ENCODE measurements at regions not wholly inside any gene's neighbourhood (a gene's known extent, or its start where the extent isn't known, plus 50 kb on each side); places are given as distances from the start of the nearest gene placed in this dataset.

DNA sequence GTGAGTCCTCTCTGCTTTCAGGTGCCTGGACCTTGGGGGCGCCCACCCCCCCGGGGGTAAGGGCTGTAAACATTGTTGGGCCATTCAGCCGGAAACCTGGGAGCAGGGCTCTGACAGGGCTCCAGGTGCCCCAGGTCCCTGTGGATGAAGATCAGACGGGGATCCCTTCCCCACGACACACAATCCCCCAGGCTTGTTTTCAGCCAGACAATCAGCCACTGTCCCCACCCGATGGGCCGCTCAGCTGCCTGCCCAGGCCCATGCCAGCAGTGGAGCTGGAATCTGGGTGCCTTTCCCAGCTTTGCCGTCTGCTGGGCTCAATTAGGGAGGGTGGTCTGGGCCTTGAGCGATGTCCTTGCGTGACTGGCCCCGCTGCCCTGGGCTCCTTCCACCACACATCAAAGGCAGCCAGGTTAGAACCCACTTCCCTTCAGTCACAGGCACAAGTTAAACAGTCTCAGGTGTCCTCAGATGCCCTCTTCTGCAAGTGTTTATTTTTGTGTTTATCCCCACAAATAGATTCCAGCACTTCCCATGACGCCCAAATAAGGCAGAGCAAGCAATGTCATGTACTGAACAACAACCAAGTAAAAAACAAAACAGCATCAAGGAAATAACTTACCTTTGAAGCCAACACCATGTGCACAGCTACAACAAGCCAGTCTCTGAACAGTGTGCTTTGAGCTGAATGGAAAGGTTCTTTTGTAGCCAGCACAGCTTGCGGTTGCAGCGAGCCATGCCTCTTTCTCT is 77.0 kb upstream of the ALDH1A3 start:
- no peak for ATAC-seq (ENCODE audit: low read depth)
- Histone ChIP-seq H3K27me3 (replicated peaks in 1 of 4; ENCODE audit: control extremely low read depth in 1 of 4, control insufficient read depth in 3 of 4, insufficient read depth in 4 of 4, low read length in 3 of 4) (no peaks in the 10 kb centered on the region), H3K79me2 (ENCODE audit: control insufficient read depth, insufficient read depth, low read length) (no peaks in the 10 kb centered on the region), H4K20me1 (ENCODE audit: control insufficient read depth, insufficient read depth, low read length, poor library complexity, severe bottlenecking) (no peaks in the 10 kb centered on the region), H3K9me3 (ENCODE audit: control extremely low read depth in 1 of 3, control insufficient read depth in 2 of 3, insufficient read depth in 1 of 3, low read length in 2 of 3) (peaks cover 0 to 16% (median 2%) of the 10 kb centered on the region in 3 donors), H3K27ac (ENCODE audit: low read length in 2 of 2) (no peak overlapping the region), H3K4me3 (ENCODE audit: control extremely low read depth in 1 of 5, extremely low read depth in 1 of 5, insufficient read depth in 1 of 5, low read depth in 2 of 5, low read length in 4 of 5) (no peak overlapping the region), H3K4me2 (replicated peaks; ENCODE audit: low read depth, low read length, poor library complexity, severe bottlenecking) (no peak overlapping the region), H2AFZ (ENCODE audit: insufficient read depth, low read depth, low read length, poor library complexity, severe bottlenecking) (no peak overlapping the region), H3K9ac (ENCODE audit: low read length) (no peak overlapping the region), H3K4me1 (ENCODE audit: control insufficient read depth in 2 of 2, insufficient read depth in 2 of 2, low read length in 2 of 2) (no peaks in the 10 kb centered on the region), H3K36me3 (replicated peaks in 1 of 2; ENCODE audit: control extremely low read depth in 1 of 2, control insufficient read depth in 1 of 2, extremely low read depth in 1 of 2, insufficient read depth in 2 of 2, low read length in 1 of 2) (no peaks in the 10 kb centered on the region)
- Mint-ChIP-seq H3K4me3 (no peak overlapping the region), H3K27ac (no peak overlapping the region), H3K4me1 (no peaks in the 10 kb centered on the region), H3K9me3 (ENCODE audit: insufficient read depth) (peaks cover 3% of the 10 kb centered on the region), H3K27me3 (peaks cover 2% of the 10 kb centered on the region)
- TF ChIP-seq, protein P1, sequence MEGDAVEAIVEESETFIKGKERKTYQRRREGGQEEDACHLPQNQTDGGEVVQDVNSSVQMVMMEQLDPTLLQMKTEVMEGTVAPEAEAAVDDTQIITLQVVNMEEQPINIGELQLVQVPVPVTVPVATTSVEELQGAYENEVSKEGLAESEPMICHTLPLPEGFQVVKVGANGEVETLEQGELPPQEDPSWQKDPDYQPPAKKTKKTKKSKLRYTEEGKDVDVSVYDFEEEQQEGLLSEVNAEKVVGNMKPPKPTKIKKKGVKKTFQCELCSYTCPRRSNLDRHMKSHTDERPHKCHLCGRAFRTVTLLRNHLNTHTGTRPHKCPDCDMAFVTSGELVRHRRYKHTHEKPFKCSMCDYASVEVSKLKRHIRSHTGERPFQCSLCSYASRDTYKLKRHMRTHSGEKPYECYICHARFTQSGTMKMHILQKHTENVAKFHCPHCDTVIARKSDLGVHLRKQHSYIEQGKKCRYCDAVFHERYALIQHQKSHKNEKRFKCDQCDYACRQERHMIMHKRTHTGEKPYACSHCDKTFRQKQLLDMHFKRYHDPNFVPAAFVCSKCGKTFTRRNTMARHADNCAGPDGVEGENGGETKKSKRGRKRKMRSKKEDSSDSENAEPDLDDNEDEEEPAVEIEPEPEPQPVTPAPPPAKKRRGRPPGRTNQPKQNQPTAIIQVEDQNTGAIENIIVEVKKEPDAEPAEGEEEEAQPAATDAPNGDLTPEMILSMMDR (IDR thresholded peaks at IDR 0.05) = no peak
- no peak for TF ChIP-seq EZH2 (IDR thresholded peaks at IDR 0.05; ENCODE audit: borderline replicate concordance, insufficient read depth, low read depth, low read length, poor library complexity, severe bottlenecking)
- no peak for DNase-seq
- intact Hi-C loops (cut with micrococcal nuclease) = no loop called here
- WGBS (ENCODE audit: insufficient coverage) = 91% methylated on average over 13 of the region's 14 CpGs
- ChIA-PET POLR2A (no interaction called here), CTCF (no interaction called here)

DNA sequence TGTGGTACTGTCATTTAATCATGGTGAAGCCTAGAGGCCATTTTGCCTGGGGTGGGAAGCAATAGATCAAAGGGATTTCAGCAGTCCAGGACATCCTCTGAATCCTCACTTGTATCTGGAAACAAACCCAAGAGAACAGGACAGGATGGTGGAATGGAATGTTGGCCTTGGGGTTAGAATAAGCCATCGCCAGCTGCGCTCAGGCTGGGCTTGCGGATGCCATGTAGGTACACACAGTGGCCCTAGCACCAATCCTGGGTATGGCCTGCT is 76.5 kb upstream of the ALDH1A3 start:
- Mint-ChIP-seq H3K4me1 (no peaks in the 10 kb centered on the region), H3K4me3 (no peak overlapping the region), H3K27me3 (peaks cover 2% of the 10 kb centered on the region), H3K27ac (no peak overlapping the region), H3K9me3 (ENCODE audit: insufficient read depth) (peaks cover 3% of the 10 kb centered on the region)
- POLR2A ChIA-PET = no interaction called here
- no peak for DNase-seq
- Histone ChIP-seq H2AFZ (ENCODE audit: insufficient read depth, low read depth, low read length, poor library complexity, severe bottlenecking) (no peak overlapping the region), H3K27ac (ENCODE audit: low read length in 2 of 2) (no peak overlapping the region), H3K4me3 (ENCODE audit: control extremely low read depth in 1 of 5, extremely low read depth in 1 of 5, insufficient read depth in 1 of 5, low read depth in 2 of 5, low read length in 4 of 5) (no peak overlapping the region), H3K36me3 (replicated peaks in 1 of 2; ENCODE audit: control extremely low read depth in 1 of 2, control insufficient read depth in 1 of 2, extremely low read depth in 1 of 2, insufficient read depth in 2 of 2, low read length in 1 of 2) (no peaks in the 10 kb centered on the region), H3K4me1 (ENCODE audit: control insufficient read depth in 2 of 2, insufficient read depth in 2 of 2, low read length in 2 of 2) (no peaks in the 10 kb centered on the region), H3K9ac (ENCODE audit: low read length) (no peak overlapping the region), H3K9me3 (ENCODE audit: control extremely low read depth in 1 of 3, control insufficient read depth in 2 of 3, insufficient read depth in 1 of 3, low read length in 2 of 3) (peaks cover 0 to 21% (median 3%) of the 10 kb centered on the region in 3 donors), H3K79me2 (ENCODE audit: control insufficient read depth, insufficient read depth, low read length) (no peaks in the 10 kb centered on the region), H3K27me3 (replicated peaks in 1 of 4; ENCODE audit: control extremely low read depth in 1 of 4, control insufficient read depth in 3 of 4, insufficient read depth in 4 of 4, low read length in 3 of 4) (no peaks in the 10 kb centered on the region), H3K4me2 (replicated peaks; ENCODE audit: low read depth, low read length, poor library complexity, severe bottlenecking) (no peak overlapping the region), H4K20me1 (ENCODE audit: control insufficient read depth, insufficient read depth, low read length, poor library complexity, severe bottlenecking) (no peaks in the 10 kb centered on the region)
- CTCF ChIA-PET = no interaction called here
- whole genome bisulfite sequencing (ENCODE audit: insufficient coverage) = 94% methylated on average over 3 of the region's 3 CpGs
- ATAC-seq (ENCODE audit: low read depth) = no peak
- intact Hi-C loops (cut with micrococcal nuclease) = no loop called here
- TF ChIP-seq EZH2 (IDR thresholded peaks at IDR 0.05; ENCODE audit: borderline replicate concordance, insufficient read depth, low read depth, low read length, poor library complexity, severe bottlenecking) = no peak
- TF ChIP-seq, protein P1 (IDR thresholded peaks at IDR 0.05) = no peak
